ENCODE measurements at regions not wholly inside any gene's neighbourhood (a gene's known extent, or its start where the extent isn't known, plus 50 kb on each side); places are given as distances from the start of the nearest gene placed in this dataset.
"Not testable (repeated sequence)": the region's sequence is repeated elsewhere in the genome, so short reads cannot be mapped to it uniquely, and the experiment has no call there.

DNA sequence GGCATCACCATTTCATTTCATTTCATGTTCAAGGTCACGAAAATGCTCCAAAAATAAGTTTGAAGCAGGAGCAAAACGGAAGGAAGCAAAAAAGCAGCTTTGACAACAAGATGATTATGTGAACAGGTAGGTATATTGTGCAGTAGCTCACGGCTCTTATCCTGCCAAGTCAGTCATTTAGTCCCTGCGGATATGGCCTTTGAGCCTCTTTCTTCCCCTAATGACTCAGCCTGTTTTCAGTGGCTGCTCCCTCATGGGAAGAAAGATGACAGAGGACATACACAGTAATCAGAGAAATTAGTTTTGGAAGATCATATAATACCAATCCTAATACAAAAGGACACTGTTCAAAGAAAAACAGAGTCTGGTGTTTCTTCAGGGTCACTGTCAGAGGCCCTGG lies 155.8 kb upstream of the GRAMD2B start:
- Histone ChIP-seq H3K36me3 (ENCODE audit: insufficient read depth, low read length) (no peaks in the 10 kb centered on the region), H3K27me3 (ENCODE audit: control insufficient read depth in 1 of 2, insufficient read depth in 2 of 2, low read length in 2 of 2) (no peaks in the 10 kb centered on the region), H3K27ac (ENCODE audit: low read depth, low read length) (no peak overlapping the region), H3K4me1 (ENCODE audit: insufficient read depth, low read length) (no peaks in the 10 kb centered on the region), H3K4me3 (ENCODE audit: low read depth in 1 of 2, low read length in 2 of 2) (no peak overlapping the region), H3K9ac (ENCODE audit: low read length) (no peak overlapping the region), H3K9me3 (ENCODE audit: low read length) (no peaks in the 10 kb centered on the region)

DNA sequence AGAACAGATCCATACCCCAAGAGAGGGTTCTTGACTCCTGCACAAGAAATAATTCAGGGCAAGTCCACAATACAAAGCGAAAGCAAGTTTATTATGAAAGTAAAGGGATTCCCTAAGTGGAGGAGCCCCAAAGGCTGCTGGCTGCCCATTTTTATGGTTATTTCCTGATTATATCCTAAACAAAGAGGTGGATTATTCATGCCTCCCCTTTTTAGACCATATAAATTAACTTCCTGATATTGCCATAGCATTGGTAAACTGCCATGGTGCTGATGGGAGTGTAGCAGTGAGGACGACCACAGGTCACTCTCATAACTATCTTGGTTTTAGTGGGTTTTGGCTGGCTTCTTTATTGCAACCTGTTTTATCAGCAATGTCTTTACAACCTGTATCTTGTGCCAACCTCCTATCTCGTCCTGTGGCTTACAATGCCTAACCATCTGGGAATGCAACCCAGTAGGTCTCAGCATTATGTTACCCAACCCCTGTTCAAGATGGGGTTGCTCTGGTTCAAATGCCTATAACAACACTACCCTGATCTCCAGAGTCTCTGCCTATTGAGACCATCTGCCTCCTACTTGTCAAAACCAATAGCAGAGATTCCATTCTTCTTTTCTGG lies 154.4 kb upstream of the GRAMD2B start:
- H3K27ac ChIP-seq (ENCODE audit: low read depth, low read length): no peak overlapping the region
- H3K9ac ChIP-seq (ENCODE audit: low read length): no peak overlapping the region
- H3K27me3 ChIP-seq (ENCODE audit: control insufficient read depth in 1 of 2, insufficient read depth in 2 of 2, low read length in 2 of 2): no peaks in the 10 kb centered on the region
- no peaks in the 10 kb centered on the region for H3K36me3 ChIP-seq (ENCODE audit: insufficient read depth, low read length)
- H3K9me3 ChIP-seq (ENCODE audit: low read length): no peaks in the 10 kb centered on the region
- no peaks in the 10 kb centered on the region for H3K4me1 ChIP-seq (ENCODE audit: insufficient read depth, low read length)
- no peak overlapping the region for H3K4me3 ChIP-seq (ENCODE audit: low read depth in 1 of 2, low read length in 2 of 2)

GRCh38 chr5:126269511-126269910 lies 153.7 kb upstream of the GRAMD2B start:
- Histone ChIP-seq H3K4me3 (ENCODE audit: low read depth in 1 of 2, low read length in 2 of 2) (no peak overlapping the region), H3K36me3 (ENCODE audit: insufficient read depth, low read length) (no peaks in the 10 kb centered on the region), H3K27ac (ENCODE audit: low read depth, low read length) (no peak overlapping the region), H3K27me3 (ENCODE audit: control insufficient read depth in 1 of 2, insufficient read depth in 2 of 2, low read length in 2 of 2) (no peaks in the 10 kb centered on the region), H3K4me1 (ENCODE audit: insufficient read depth, low read length) (no peaks in the 10 kb centered on the region), H3K9ac (ENCODE audit: low read length) (no peak overlapping the region), H3K9me3 (ENCODE audit: low read length) (no peaks in the 10 kb centered on the region)

DNA sequence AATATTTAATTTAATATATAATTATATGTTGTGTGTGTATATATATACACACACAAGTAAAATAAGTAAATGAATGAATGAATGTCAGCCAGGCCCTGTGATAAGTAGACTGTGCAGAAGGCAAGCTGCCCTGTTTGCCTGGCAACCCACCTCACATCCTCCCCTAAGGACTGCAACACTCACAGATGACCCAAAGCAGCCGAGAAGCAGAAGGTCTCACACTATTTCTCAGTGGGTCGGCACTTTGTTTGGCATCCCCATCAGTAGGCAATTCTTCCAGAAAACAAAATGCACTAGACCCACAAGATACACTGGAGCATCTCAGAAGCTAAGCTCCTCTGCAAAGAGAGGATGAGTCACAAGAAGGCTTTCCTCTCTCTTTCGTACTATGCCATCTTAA lies 152.1 kb upstream of the GRAMD2B start:
- Histone ChIP-seq H3K27me3 (ENCODE audit: control insufficient read depth in 1 of 2, insufficient read depth in 2 of 2, low read length in 2 of 2) (no peaks in the 10 kb centered on the region), H3K4me3 (ENCODE audit: low read depth in 1 of 2, low read length in 2 of 2) (no peak overlapping the region), H3K9me3 (ENCODE audit: low read length) (no peaks in the 10 kb centered on the region), H3K9ac (ENCODE audit: low read length) (no peak overlapping the region), H3K27ac (ENCODE audit: low read depth, low read length) (no peak overlapping the region), H3K36me3 (ENCODE audit: insufficient read depth, low read length) (no peaks in the 10 kb centered on the region), H3K4me1 (ENCODE audit: insufficient read depth, low read length) (no peaks in the 10 kb centered on the region)

DNA sequence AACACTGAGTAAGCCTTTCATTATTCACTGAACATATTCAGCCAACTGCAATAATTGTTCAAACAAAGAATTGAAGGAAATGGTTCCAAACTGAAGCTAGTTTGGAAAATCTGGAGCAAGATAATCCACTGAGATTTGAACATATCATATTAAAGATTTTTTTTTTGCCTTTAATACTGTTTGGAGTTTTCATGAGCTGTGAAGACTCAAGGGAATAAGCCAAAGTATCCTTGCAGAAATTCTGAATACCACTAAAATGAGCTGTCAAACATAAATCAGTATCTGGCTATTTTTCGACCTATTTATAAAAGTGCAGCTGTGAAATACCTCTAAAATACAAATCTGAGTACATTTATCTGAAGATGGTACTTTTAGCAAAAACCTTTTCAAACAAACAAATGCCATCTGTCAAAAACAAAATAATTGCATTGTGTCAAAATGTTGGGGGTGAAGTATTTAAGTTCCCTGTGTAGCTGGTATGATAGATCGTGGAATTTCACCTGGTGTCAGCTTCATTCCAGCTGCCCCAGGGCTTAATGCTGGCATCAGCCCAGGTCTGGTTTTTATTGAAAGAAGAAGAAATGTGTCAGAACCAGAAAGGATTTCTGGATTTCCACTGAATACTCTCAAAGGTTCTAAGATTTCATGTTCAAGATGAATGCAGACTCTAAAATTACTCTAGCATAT lies 149.0 kb upstream of the GRAMD2B start:
- Histone ChIP-seq H3K36me3 (ENCODE audit: insufficient read depth, low read length) (no peaks in the 10 kb centered on the region), H3K4me3 (ENCODE audit: low read depth in 1 of 2, low read length in 2 of 2) (no peak overlapping the region), H3K27me3 (ENCODE audit: control insufficient read depth in 1 of 2, insufficient read depth in 2 of 2, low read length in 2 of 2) (no peaks in the 10 kb centered on the region), H3K27ac (ENCODE audit: low read depth, low read length) (no peak overlapping the region), H3K9ac (ENCODE audit: low read length) (no peak overlapping the region), H3K9me3 (ENCODE audit: low read length) (no peaks in the 10 kb centered on the region), H3K4me1 (ENCODE audit: insufficient read depth, low read length) (no peaks in the 10 kb centered on the region)

GRCh38 chr5:126274763-126275125 lies 148.5 kb upstream of the GRAMD2B start:
- no peaks in the 10 kb centered on the region for H3K36me3 ChIP-seq (ENCODE audit: insufficient read depth, low read length)
- H3K27ac ChIP-seq (ENCODE audit: low read depth, low read length): no peak overlapping the region
- no peaks in the 10 kb centered on the region for H3K27me3 ChIP-seq (ENCODE audit: control insufficient read depth in 1 of 2, insufficient read depth in 2 of 2, low read length in 2 of 2)
- no peaks in the 10 kb centered on the region for H3K4me1 ChIP-seq (ENCODE audit: insufficient read depth, low read length)
- no peak overlapping the region for H3K9ac ChIP-seq (ENCODE audit: low read length)
- no peak overlapping the region for H3K4me3 ChIP-seq (ENCODE audit: low read depth in 1 of 2, low read length in 2 of 2)
- H3K9me3 ChIP-seq (ENCODE audit: low read length): no peaks in the 10 kb centered on the region

GRCh38 chr5:126277762-126278161 lies 145.4 kb upstream of the GRAMD2B start:
- Histone ChIP-seq H3K4me1 (ENCODE audit: insufficient read depth, low read length) (no peaks in the 10 kb centered on the region), H3K9me3 (ENCODE audit: low read length) (no peaks in the 10 kb centered on the region), H3K36me3 (ENCODE audit: insufficient read depth, low read length) (no peaks in the 10 kb centered on the region)

DNA sequence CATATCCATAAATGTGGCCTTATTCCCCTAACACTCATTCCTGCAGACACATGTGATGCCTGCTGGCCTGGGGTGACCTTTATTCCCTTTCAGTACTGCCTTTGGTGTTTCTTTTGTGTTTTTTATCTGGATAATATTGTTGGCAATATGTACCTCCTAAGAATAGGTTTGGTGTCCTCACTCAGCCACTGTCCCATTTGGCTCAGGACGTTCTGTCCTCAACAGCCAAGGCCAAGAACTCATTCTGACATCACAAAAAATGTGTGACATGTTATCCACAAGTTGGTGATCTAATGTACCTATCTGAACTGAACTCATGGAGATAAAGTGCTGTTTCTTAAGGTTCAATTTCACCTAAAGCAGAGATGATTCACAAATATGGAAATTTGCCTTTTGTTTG lies 142.9 kb upstream of the GRAMD2B start:
- Histone ChIP-seq H3K9me3 (ENCODE audit: low read length) (no peaks in the 10 kb centered on the region), H3K27ac (ENCODE audit: low read depth, low read length) (no peak overlapping the region), H3K27me3 (ENCODE audit: control insufficient read depth in 1 of 2, insufficient read depth in 2 of 2, low read length in 2 of 2) (no peaks in the 10 kb centered on the region), H3K4me1 (ENCODE audit: insufficient read depth, low read length) (no peaks in the 10 kb centered on the region), H3K9ac (ENCODE audit: low read length) (no peak overlapping the region), H3K4me3 (ENCODE audit: low read depth in 1 of 2, low read length in 2 of 2) (no peak overlapping the region), H3K36me3 (ENCODE audit: insufficient read depth, low read length) (no peaks in the 10 kb centered on the region)

More at GRCh38 chr5:126277762-126278161, 145.4 kb upstream of the GRAMD2B start:
- Histone ChIP-seq H3K4me3 (ENCODE audit: low read depth in 1 of 2, low read length in 2 of 2) (no peak overlapping the region), H3K27ac (ENCODE audit: low read depth, low read length) (no peak overlapping the region), H3K9ac (ENCODE audit: low read length) (no peak overlapping the region), H3K27me3 (ENCODE audit: control insufficient read depth in 1 of 2, insufficient read depth in 2 of 2, low read length in 2 of 2) (no peaks in the 10 kb centered on the region)

DNA sequence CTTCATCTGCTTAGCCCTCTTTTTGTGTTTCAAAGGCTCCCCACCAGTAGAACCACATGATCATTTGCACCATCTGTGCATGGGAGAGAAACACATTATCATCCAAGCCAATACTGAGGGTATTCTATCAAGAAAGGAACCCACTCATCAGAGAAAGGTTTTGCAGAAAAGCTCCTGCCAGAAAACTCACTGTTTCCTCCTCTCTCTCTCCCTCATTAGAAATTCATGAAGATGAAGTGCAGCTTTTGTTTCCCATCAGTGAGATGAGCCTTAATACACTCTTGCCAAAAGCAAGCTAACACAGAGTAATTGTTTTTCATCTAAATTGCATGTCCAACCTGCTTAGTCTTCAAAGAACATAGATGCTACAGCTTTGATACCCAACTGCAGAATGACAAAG lies 142.4 kb upstream of the GRAMD2B start:
- no peak overlapping the region for H3K4me3 ChIP-seq (ENCODE audit: low read depth in 1 of 2, low read length in 2 of 2)
- no peaks in the 10 kb centered on the region for H3K36me3 ChIP-seq (ENCODE audit: insufficient read depth, low read length)
- no peak overlapping the region for H3K27ac ChIP-seq (ENCODE audit: low read depth, low read length)
- no peak overlapping the region for H3K9ac ChIP-seq (ENCODE audit: low read length)
- no peaks in the 10 kb centered on the region for H3K27me3 ChIP-seq (ENCODE audit: control insufficient read depth in 1 of 2, insufficient read depth in 2 of 2, low read length in 2 of 2)
- no peaks in the 10 kb centered on the region for H3K4me1 ChIP-seq (ENCODE audit: insufficient read depth, low read length)
- H3K9me3 ChIP-seq (ENCODE audit: low read length): no peaks in the 10 kb centered on the region

GRCh38 chr5:126284977-126285696 lies 138.1 kb upstream of the GRAMD2B start:
- Histone ChIP-seq H3K27ac (ENCODE audit: low read depth, low read length) (no peak overlapping the region), H3K9ac (ENCODE audit: low read length) (no peak overlapping the region), H3K4me3 (ENCODE audit: low read depth in 1 of 2, low read length in 2 of 2) (no peak overlapping the region), H3K4me1 (ENCODE audit: insufficient read depth, low read length) (no peaks in the 10 kb centered on the region), H3K9me3 (ENCODE audit: low read length) (no peaks in the 10 kb centered on the region), H3K27me3 (ENCODE audit: control insufficient read depth in 1 of 2, insufficient read depth in 2 of 2, low read length in 2 of 2) (no peaks in the 10 kb centered on the region), H3K36me3 (ENCODE audit: insufficient read depth, low read length) (no peaks in the 10 kb centered on the region)

- not testable (repeated sequence) for H3K36me3 ChIP-seq (ENCODE audit: insufficient read depth, low read length); H3K4me3 ChIP-seq (ENCODE audit: low read depth in 1 of 2, low read length in 2 of 2); H3K27me3 ChIP-seq (ENCODE audit: control insufficient read depth in 1 of 2, insufficient read depth in 2 of 2, low read length in 2 of 2); H3K4me1 ChIP-seq (ENCODE audit: insufficient read depth, low read length); H3K9me3 ChIP-seq (ENCODE audit: low read length); H3K27ac ChIP-seq (ENCODE audit: low read depth, low read length); H3K9ac ChIP-seq (ENCODE audit: low read length)
Measured at GRCh38 chr5:126296121-126296520, 127.1 kb upstream of the GRAMD2B start.

All from muscle layer of colon (tissue), 2 donors.